ENCODE measurements at regions not wholly inside any gene's neighbourhood (a gene's known extent, or its start where the extent isn't known, plus 50 kb on each side); places are given as distances from the start of the nearest gene placed in this dataset.

GRCh38 chr2:155273323-155273722 is 574.8 kb downstream of the KCNJ3 start:
- no peak for DNase-seq

- DNase-seq, result no peak
Measured at GRCh38 chr2:155266583-155266982, 568.1 kb downstream of the KCNJ3 start.

- no peak for DNase-seq
Measured at GRCh38 chr2:155266109-155266508, 567.6 kb downstream of the KCNJ3 start.

GRCh38 chr2:155256803-155257202 is 558.3 kb downstream of the KCNJ3 start:
- DNase-seq, result no peak

GRCh38 chr2:155250800-155251199 is 552.3 kb downstream of the KCNJ3 start:
- no peak for DNase-seq

- no peak for DNase-seq
Measured at GRCh38 chr2:155240176-155240575, 541.7 kb downstream of the KCNJ3 start.

GRCh38 chr2:155235710-155236109 is 537.2 kb downstream of the KCNJ3 start:
- DNase-seq, result no peak

- peak; percentile 18 for DNase-seq
Measured at GRCh38 chr2:155223781-155224406, 525.4 kb downstream of the KCNJ3 start.

- DNase-seq, result no peak
Measured at GRCh38 chr2:155218945-155219344, 520.5 kb downstream of the KCNJ3 start.

GRCh38 chr2:155218292-155218924 is 519.9 kb downstream of the KCNJ3 start:
- DNase-seq, result no peak

GRCh38 chr2:155215037-155215707 is 516.7 kb downstream of the KCNJ3 start:
- DNase-seq, result no peak

GRCh38 chr2:155209696-155210450 is 511.4 kb downstream of the KCNJ3 start:
- no peak for DNase-seq

- no peak for DNase-seq
Measured at GRCh38 chr2:155203178-155203577, 504.7 kb downstream of the KCNJ3 start.

GRCh38 chr2:155200753-155201152 is 502.3 kb downstream of the KCNJ3 start:
- no peak for DNase-seq

GRCh38 chr2:155190342-155190741 is 491.8 kb downstream of the KCNJ3 start:
- no peak for DNase-seq

- DNase-seq, result no peak
Measured at GRCh38 chr2:155178921-155179320, 480.4 kb downstream of the KCNJ3 start.

- DNase-seq, result no peak
Measured at GRCh38 chr2:155176345-155176744, 477.9 kb downstream of the KCNJ3 start.

GRCh38 chr2:155169317-155169716 is 470.8 kb downstream of the KCNJ3 start:
- no peak for DNase-seq

- no peak for DNase-seq
Measured at GRCh38 chr2:155162494-155162893, 464.0 kb downstream of the KCNJ3 start.

- no peak for DNase-seq
Measured at GRCh38 chr2:155161314-155161713, 462.8 kb downstream of the KCNJ3 start.

GRCh38 chr2:155157711-155158110 is 459.2 kb downstream of the KCNJ3 start:
- no peak for DNase-seq

- DNase-seq, result no peak
Measured at GRCh38 chr2:155157065-155157464, 458.6 kb downstream of the KCNJ3 start.

- DNase-seq, result no peak
Measured at GRCh38 chr2:155151945-155152344, 453.4 kb downstream of the KCNJ3 start.

Data from left kidney (tissue), 1 donor.